ENCODE measurements at regions not wholly inside any gene's neighbourhood (a gene's known extent, or its start where the extent isn't known, plus 50 kb on each side); places are given as distances from the start of the nearest gene placed in this dataset.

DNA sequence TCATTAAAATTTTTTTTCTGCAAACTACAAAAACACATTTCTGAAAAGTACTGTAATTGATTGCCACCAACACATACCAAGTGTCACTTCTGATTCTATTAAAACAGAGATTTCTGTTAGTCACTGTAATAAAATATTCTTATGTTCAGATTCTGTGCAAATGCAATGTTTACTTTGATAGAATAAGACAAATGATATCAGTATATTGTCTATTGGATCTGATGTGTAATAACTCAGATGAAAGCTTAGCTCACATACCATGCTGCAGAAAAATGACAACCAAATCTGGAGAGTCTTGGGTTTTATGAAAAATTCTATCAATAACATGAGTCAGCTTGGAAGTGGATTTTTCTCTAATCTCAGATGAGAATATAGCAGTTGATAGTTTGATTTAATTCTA is 963.8 kb upstream of the B3GALT2 start:
- ChIA-PET CTCF (ENCODE audit: low intra/inter-chr PET ratio) (no interaction called here), POLR2A (no interaction called here)
- no peak for DNase-seq (ENCODE audit: extremely low read depth in 1 of 4, low spot score in 3 of 4)
- FAIRE-seq = no peak
- Histone ChIP-seq H3K4me3 (no peak overlapping the region), H3K9me1 (ENCODE audit: control insufficient read depth, insufficient read depth, low read length) (no peaks in the 10 kb centered on the region), H3K4me2 (ENCODE audit: insufficient read depth, low read length) (no peak overlapping the region), H3K36me3 (ENCODE audit: control insufficient read depth, insufficient read depth, low read length) (no peaks in the 10 kb centered on the region), H3K27me3 (ENCODE audit: control insufficient read depth in 2 of 2, insufficient read depth in 2 of 2, low read length in 2 of 2) (no peaks in the 10 kb centered on the region), H3K4me1 (replicated peaks in 1 of 2; ENCODE audit: control insufficient read depth in 2 of 2, insufficient read depth in 2 of 2, low read length in 2 of 2) (no peaks in the 10 kb centered on the region), H4K20me1 (replicated peaks; ENCODE audit: control insufficient read depth, insufficient read depth, low read length) (no peaks in the 10 kb centered on the region), H2AFZ (ENCODE audit: low read depth, low read length) (no peak overlapping the region), H3K9ac (ENCODE audit: insufficient read depth in 1 of 2, low read depth in 2 of 2, low read length in 2 of 2) (no peak overlapping the region), H3K9me3 (replicated peaks; ENCODE audit: control insufficient read depth, insufficient read depth, low read depth, low read length) (no peaks in the 10 kb centered on the region), H3K79me2 (ENCODE audit: control insufficient read depth, insufficient read depth, low read length) (no peaks in the 10 kb centered on the region), H3K27ac (ENCODE audit: extremely low read depth, low read depth, low read length) (no peak overlapping the region)
- BruUV-seq (replicated peaks) = no TSS peak
- TF ChIP-seq POLR2AphosphoS5 (IDR thresholded peaks at IDR 0.05; ENCODE audit: control insufficient read depth, insufficient read depth, low read depth, low read length) (no peak), MEIS2 (IDR thresholded peaks at IDR 0.05; ENCODE audit: partially characterized antibody) (no peak)
- TF ChIP-seq, protein P1, sequence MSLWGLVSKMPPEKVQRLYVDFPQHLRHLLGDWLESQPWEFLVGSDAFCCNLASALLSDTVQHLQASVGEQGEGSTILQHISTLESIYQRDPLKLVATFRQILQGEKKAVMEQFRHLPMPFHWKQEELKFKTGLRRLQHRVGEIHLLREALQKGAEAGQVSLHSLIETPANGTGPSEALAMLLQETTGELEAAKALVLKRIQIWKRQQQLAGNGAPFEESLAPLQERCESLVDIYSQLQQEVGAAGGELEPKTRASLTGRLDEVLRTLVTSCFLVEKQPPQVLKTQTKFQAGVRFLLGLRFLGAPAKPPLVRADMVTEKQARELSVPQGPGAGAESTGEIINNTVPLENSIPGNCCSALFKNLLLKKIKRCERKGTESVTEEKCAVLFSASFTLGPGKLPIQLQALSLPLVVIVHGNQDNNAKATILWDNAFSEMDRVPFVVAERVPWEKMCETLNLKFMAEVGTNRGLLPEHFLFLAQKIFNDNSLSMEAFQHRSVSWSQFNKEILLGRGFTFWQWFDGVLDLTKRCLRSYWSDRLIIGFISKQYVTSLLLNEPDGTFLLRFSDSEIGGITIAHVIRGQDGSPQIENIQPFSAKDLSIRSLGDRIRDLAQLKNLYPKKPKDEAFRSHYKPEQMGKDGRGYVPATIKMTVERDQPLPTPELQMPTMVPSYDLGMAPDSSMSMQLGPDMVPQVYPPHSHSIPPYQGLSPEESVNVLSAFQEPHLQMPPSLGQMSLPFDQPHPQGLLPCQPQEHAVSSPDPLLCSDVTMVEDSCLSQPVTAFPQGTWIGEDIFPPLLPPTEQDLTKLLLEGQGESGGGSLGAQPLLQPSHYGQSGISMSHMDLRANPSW (CRISPR knock-in tag; IDR thresholded peaks at IDR 0.05) = no peak
- intact Hi-C loops (cut with micrococcal nuclease) = no loop called here
- no peak for ATAC-seq
- in situ Hi-C loops (cut with MboI) = no loop called here

DNA sequence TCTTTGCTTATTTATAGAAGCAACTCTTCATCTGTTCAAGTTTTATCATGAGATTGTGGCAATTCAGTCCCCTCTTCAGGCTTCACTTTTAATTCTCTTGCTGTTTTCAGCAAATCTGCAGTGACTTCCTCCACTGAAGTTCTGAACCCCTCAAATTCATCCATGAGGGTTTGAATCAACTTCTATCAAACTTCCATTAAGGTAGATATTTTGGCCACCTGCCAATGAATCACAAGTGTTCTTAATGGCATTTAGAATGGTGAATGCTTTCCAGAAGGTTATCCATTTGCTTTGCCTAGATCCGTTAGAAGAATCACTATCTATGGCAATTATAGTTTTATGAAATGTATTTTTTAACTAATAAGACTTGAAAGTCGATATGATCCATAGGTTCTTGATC is 946.7 kb upstream of the B3GALT2 start:
- Histone ChIP-seq H3K4me3 (no peak overlapping the region), H3K27ac (ENCODE audit: extremely low read depth, low read depth, low read length) (no peak overlapping the region), H3K4me1 (replicated peaks in 1 of 2; ENCODE audit: control insufficient read depth in 2 of 2, insufficient read depth in 2 of 2, low read length in 2 of 2) (no peaks in the 10 kb centered on the region), H3K9ac (ENCODE audit: insufficient read depth in 1 of 2, low read depth in 2 of 2, low read length in 2 of 2) (no peak overlapping the region), H2AFZ (ENCODE audit: low read depth, low read length) (no peak overlapping the region), H3K4me2 (ENCODE audit: insufficient read depth, low read length) (no peak overlapping the region), H4K20me1 (replicated peaks; ENCODE audit: control insufficient read depth, insufficient read depth, low read length) (no peaks in the 10 kb centered on the region), H3K9me1 (ENCODE audit: control insufficient read depth, insufficient read depth, low read length) (no peaks in the 10 kb centered on the region), H3K36me3 (ENCODE audit: control insufficient read depth, insufficient read depth, low read length) (no peaks in the 10 kb centered on the region), H3K9me3 (replicated peaks; ENCODE audit: control insufficient read depth, insufficient read depth, low read depth, low read length) (no peaks in the 10 kb centered on the region), H3K79me2 (ENCODE audit: control insufficient read depth, insufficient read depth, low read length) (no peaks in the 10 kb centered on the region), H3K27me3 (ENCODE audit: control insufficient read depth in 2 of 2, insufficient read depth in 2 of 2, low read length in 2 of 2) (no peaks in the 10 kb centered on the region)
- intact Hi-C loops (cut with micrococcal nuclease) = no loop called here
- ChIA-PET CTCF (ENCODE audit: low intra/inter-chr PET ratio) (no interaction called here), POLR2A (no interaction called here)
- FAIRE-seq (no peak), ATAC-seq (no peak), DNase-seq (ENCODE audit: extremely low read depth in 1 of 4, low spot score in 3 of 4) (no peak)
- WGBS (ENCODE audit: insufficient coverage, low coverage, missing lambda C conversion rate) = 3% methylated on average over 2 of the region's 2 CpGs
- TF ChIP-seq NFIC (IDR thresholded peaks at IDR 0.05) = peak; percentile 63; the same call in 1 of the 2 replicates
- no peak for TF ChIP-seq PYGO2 (tag; IDR thresholded peaks at IDR 0.05)
- 0 out of 2 replicates have a peak, but pooled peaks have one; percentile 53 for TF ChIP-seq NFIX (CRISPR knock-in tag; IDR thresholded peaks at IDR 0.05; ENCODE audit: low read depth)
- no TSS peak for BruUV-seq (replicated peaks)
- in situ Hi-C loops (cut with MboI) = no loop called here

Measured in K562 (cell line).